Left lung (tissue), 4 donors: ENCODE measurements at regions not wholly inside any gene's neighbourhood (a gene's known extent, or its start where the extent isn't known, plus 50 kb on each side); places are given as distances from the start of the nearest gene placed in this dataset.

Source experiments
- ATAC-seq: fragments of 200-7000 bp; cut with Tn5 transposase; one replicate; pipeline ENCODE4 v1.9.1; 2020; ENCODE audit warnings: moderate library complexity
- DNase-seq, 4 donors: peaks; one replicate each; pipeline ENCODE4 v3.0.0-alpha.2; 2013 to 2020
- H3K27ac ChIP-seq, 2 donors: fragments of 200-600 bp; sonication (generic) in 1 of 2; one replicate each; pipeline versions ENCODE4 v1.5.0 to v1.8.0; 2020 to 2021
- H3K27me3 ChIP-seq, 2 donors: fragments of 200-600 bp; sonication (generic) in 1 of 2; one replicate each; pipeline versions ENCODE4 v1.5.0 to v1.8.0; 2020 to 2021
- H3K36me3 ChIP-seq, 2 donors: fragments of 200-600 bp; sonication (generic) in 1 of 2; one replicate each; pipeline versions ENCODE4 v1.5.0 to v1.8.0; 2020 to 2021
- H3K4me1 ChIP-seq, 2 donors: fragments of 200-600 bp; one replicate each; pipeline ENCODE4 v1.8.0; 2021
- H3K4me3 ChIP-seq, 2 donors: fragments of 200-600 bp; sonication (generic) in 1 of 2; one replicate each; pipeline versions ENCODE4 v1.5.0 to v1.8.0; 2020 to 2021; ENCODE audit warnings: mild to moderate bottlenecking in 1 of 2
- H3K9me3 ChIP-seq, 2 donors: fragments of 200-600 bp; sonication (generic) in 1 of 2; one replicate each; pipeline versions ENCODE4 v1.5.0 to v1.8.0; 2020 to 2021
- CTCF ChIP-seq, 2 donors: fragments of 200-600 bp; sonication (generic) in 1 of 2; IDR thresholded peaks; one replicate each; pipeline versions ENCODE4 v1.5.0 to v1.8.0; 2021; ENCODE audit warnings: antibody characterized with exemption in 2 of 2
- intact Hi-C, 2 donors: fragments of 100-400 bp; cut with DNase I; formaldehyde crosslinking; loops; one replicate each; pipeline versions ENCODE4 v1.11.2 to v1.14.2; 2022
- donor health status: DM: no; HTN: yes; CAD: no.
- donor health status: DM: no; HTN: no; CAD: no.

- ATAC-seq = no peak
- H3K27ac ChIP-seq = no peak overlapping the region
- no peak for TF ChIP-seq CTCF (IDR thresholded peaks at IDR 0.05)
- H3K36me3 ChIP-seq = no peaks in the 10 kb centered on the region
- no peaks in the 10 kb centered on the region for H3K9me3 ChIP-seq
- DNase-seq = no peak
- H3K4me3 ChIP-seq = no peak overlapping the region
- H3K4me1 ChIP-seq = no peaks in the 10 kb centered on the region
- no peaks in the 10 kb centered on the region for H3K27me3 ChIP-seq
- intact Hi-C loops = no loop called here
These were observed 455.4 kb downstream of the IRS2 start for GRCh38 chr13:109331011-109331433.

GRCh38 chr13:109330123-109330522, 456.3 kb downstream of the IRS2 start:
- peak; percentile 62 for ATAC-seq

GRCh38 chr13:109329175-109329574, 457.2 kb downstream of the IRS2 start:
- Histone ChIP-seq H3K4me3 (no peak overlapping the region), H3K36me3 (no peaks in the 10 kb centered on the region), H3K27ac (no peak overlapping the region), H3K4me1 (no peaks in the 10 kb centered on the region), H3K9me3 (no peaks in the 10 kb centered on the region), H3K27me3 (no peaks in the 10 kb centered on the region)
- DNase-seq = no peak
- intact Hi-C loops = no loop called here
- TF ChIP-seq CTCF (IDR thresholded peaks at IDR 0.05) = no peak
- ATAC-seq = no peak

More at GRCh38 chr13:109330123-109330522, 456.3 kb downstream of the IRS2 start:
- no peak for TF ChIP-seq CTCF (IDR thresholded peaks at IDR 0.05)
- H3K36me3 ChIP-seq = no peaks in the 10 kb centered on the region
- no peak overlapping the region for H3K4me3 ChIP-seq
- H3K27me3 ChIP-seq = no peaks in the 10 kb centered on the region
- DNase-seq = no peak
- intact Hi-C loops = no loop called here
- H3K9me3 ChIP-seq = no peaks in the 10 kb centered on the region
- no peaks in the 10 kb centered on the region for H3K4me1 ChIP-seq
- no peak overlapping the region for H3K27ac ChIP-seq

- H3K27me3 ChIP-seq = no peaks in the 10 kb centered on the region
- no peak for TF ChIP-seq CTCF (IDR thresholded peaks at IDR 0.05)
- H3K4me1 ChIP-seq = no peaks in the 10 kb centered on the region
- no peaks in the 10 kb centered on the region for H3K36me3 ChIP-seq
- no peaks in the 10 kb centered on the region for H3K9me3 ChIP-seq
- H3K27ac ChIP-seq = no peak overlapping the region
- DNase-seq = no peak
- H3K4me3 ChIP-seq = no peak overlapping the region
- intact Hi-C loops = no loop called here
- no peak for ATAC-seq
These were observed 459.8 kb downstream of the IRS2 start for GRCh38 chr13:109326601-109327000.

GRCh38 chr13:109323338-109323737, 463.0 kb downstream of the IRS2 start:
- H3K36me3 ChIP-seq = no peaks in the 10 kb centered on the region

More at GRCh38 chr13:109323338-109323737, 463.0 kb downstream of the IRS2 start:
- DNase-seq = no peak
- intact Hi-C loops = no loop called here
- peaks cover 0 to under 1% of the 10 kb centered on the region in 2 donors for H3K9me3 ChIP-seq
- no peak for TF ChIP-seq CTCF (IDR thresholded peaks at IDR 0.05)
- H3K4me1 ChIP-seq = no peaks in the 10 kb centered on the region
- no peak overlapping the region for H3K27ac ChIP-seq
- no peak for ATAC-seq
- no peaks in the 10 kb centered on the region for H3K27me3 ChIP-seq
- H3K4me3 ChIP-seq = no peak overlapping the region
